Stimulated activated CD8-positive, alpha-beta memory T cell treated with anti-CD3 and anti-CD28 coated beads, Interleukin-7, amount 100 ng/mL, for 48 hours (primary cell): ENCODE measurements at regions not wholly inside any gene's neighbourhood (a gene's known extent, or its start where the extent isn't known, plus 50 kb on each side); places are given as distances from the start of the nearest gene placed in this dataset.

Experiments
- DNase-seq, 2 donors: peaks; one replicate each; pipeline ENCODE4 v3.0.0-alpha.2; 2020; ENCODE audit warnings: low read depth in 1 of 2; ENCODE audit errors: extremely low read depth in 1 of 2

- no peak for DNase-seq
Measured at GRCh38 chr5:142479150-142479549, 154.3 kb upstream of the SPRY4 start.

GRCh38 chr5:142478113-142478512 is 153.3 kb upstream of the SPRY4 start:
- DNase-seq: no peak

- DNase-seq: no peak
Measured at GRCh38 chr5:142475102-142475513, 150.3 kb upstream of the SPRY4 start.

GRCh38 chr5:142474431-142475094 is 149.7 kb upstream of the SPRY4 start:
- DNase-seq: no peak

- no peak for DNase-seq
Measured at GRCh38 chr5:142473038-142473437, 148.2 kb upstream of the SPRY4 start.

GRCh38 chr5:142472306-142472951 is 147.6 kb upstream of the SPRY4 start:
- peak; percentile 9 to 56 for DNase-seq

- DNase-seq: no peak
Measured at GRCh38 chr5:142466195-142466971, 141.6 kb upstream of the SPRY4 start.

- no peak for DNase-seq
Measured at GRCh38 chr5:142465476-142465875, 140.7 kb upstream of the SPRY4 start.

- DNase-seq: no peak
Measured at GRCh38 chr5:142463904-142464303, 139.1 kb upstream of the SPRY4 start.

- no peak for DNase-seq
Measured at GRCh38 chr5:142461028-142461590, 136.3 kb upstream of the SPRY4 start.

GRCh38 chr5:142459209-142459608 is 134.4 kb upstream of the SPRY4 start:
- DNase-seq: no peak

- DNase-seq: no peak
Measured at GRCh38 chr5:142455856-142456255, 131.0 kb upstream of the SPRY4 start.

- DNase-seq: no peak
Measured at GRCh38 chr5:142453932-142454331, 129.1 kb upstream of the SPRY4 start.

GRCh38 chr5:142450419-142450818 is 125.6 kb upstream of the SPRY4 start:
- DNase-seq: no peak

- no peak for DNase-seq
Measured at GRCh38 chr5:142447887-142448286, 123.1 kb upstream of the SPRY4 start.

- DNase-seq: no peak
Measured at GRCh38 chr5:142446960-142447279, 122.1 kb upstream of the SPRY4 start.

- DNase-seq: no peak
Measured at GRCh38 chr5:142446131-142446959, 121.5 kb upstream of the SPRY4 start.

GRCh38 chr5:142445266-142445665 is 120.4 kb upstream of the SPRY4 start:
- DNase-seq: no peak

- no peak for DNase-seq
Measured at GRCh38 chr5:142441616-142442015, 116.8 kb upstream of the SPRY4 start.

- DNase-seq: no peak
Measured at GRCh38 chr5:142439207-142439860, 114.5 kb upstream of the SPRY4 start.
